ENCODE measurements at regions not wholly inside any gene's neighbourhood (a gene's known extent, or its start where the extent isn't known, plus 50 kb on each side); places are given as distances from the start of the nearest gene placed in this dataset.

GRCh38 chr14:26930576-26930975, 332.7 kb upstream of the NOVA1 start:
- intact Hi-C loops (cut with micrococcal nuclease) = no loop called here
- Mint-ChIP-seq H3K27ac (no peak overlapping the region), H3K27me3 (no peaks in the 10 kb centered on the region), H3K4me3 (no peak overlapping the region), H3K9me3 (peaks cover 13% of the 10 kb centered on the region), H3K4me1 (ENCODE audit: low read depth) (no peaks in the 10 kb centered on the region), H3K36me3 (ENCODE audit: low read depth) (no peaks in the 10 kb centered on the region)
- no peak for ATAC-seq
- DNase-seq = no peak
- ChIA-PET CTCF (interaction anchor here (1.4 kb wide), 1 partner anchor 94 kb away, joined by 3 read pairs; no protein-coding TSS in a partner anchor), POLR2A (no interaction called here)
- TF ChIP-seq CTCF (IDR thresholded peaks at IDR 0.05) = no peak

GRCh38 chr14:26932606-26933005, 334.8 kb upstream of the NOVA1 start:
- Mint-ChIP-seq H3K4me1 (ENCODE audit: low read depth) (no peaks in the 10 kb centered on the region), H3K9me3 (peaks cover 15% of the 10 kb centered on the region), H3K27me3 (no peaks in the 10 kb centered on the region), H3K4me3 (no peak overlapping the region), H3K27ac (no peak overlapping the region), H3K36me3 (ENCODE audit: low read depth) (no peaks in the 10 kb centered on the region)
- ChIA-PET CTCF (no interaction called here), POLR2A (no interaction called here)
- no peak for ATAC-seq
- DNase-seq = no peak
- intact Hi-C loops (cut with micrococcal nuclease) = no loop called here
- no peak for TF ChIP-seq CTCF (IDR thresholded peaks at IDR 0.05)

GRCh38 chr14:26933431-26933830, 335.6 kb upstream of the NOVA1 start:
- no peak for TF ChIP-seq CTCF (IDR thresholded peaks at IDR 0.05)
- ATAC-seq = no peak
- no peaks in the 10 kb centered on the region for H3K4me1 Mint-ChIP-seq (ENCODE audit: low read depth)
- no peaks in the 10 kb centered on the region for H3K27me3 Mint-ChIP-seq
- no peak overlapping the region for H3K4me3 Mint-ChIP-seq
- no peak overlapping the region for H3K27ac Mint-ChIP-seq
- DNase-seq = no peak
- CTCF ChIA-PET = no interaction called here
- intact Hi-C loops (cut with micrococcal nuclease) = no loop called here
- peaks cover 10% of the 10 kb centered on the region for H3K9me3 Mint-ChIP-seq
- POLR2A ChIA-PET = no interaction called here
- no peaks in the 10 kb centered on the region for H3K36me3 Mint-ChIP-seq (ENCODE audit: low read depth)

GRCh38 chr14:26934151-26934550, 336.3 kb upstream of the NOVA1 start:
- Mint-ChIP-seq H3K27ac (no peak overlapping the region), H3K36me3 (ENCODE audit: low read depth) (no peaks in the 10 kb centered on the region), H3K4me3 (no peak overlapping the region), H3K4me1 (ENCODE audit: low read depth) (no peaks in the 10 kb centered on the region), H3K9me3 (peaks cover 10% of the 10 kb centered on the region), H3K27me3 (no peaks in the 10 kb centered on the region)
- POLR2A ChIA-PET = no interaction called here
- DNase-seq (no peak), ATAC-seq (no peak)
- TF ChIP-seq CTCF (IDR thresholded peaks at IDR 0.05) = no peak
- intact Hi-C loops (cut with micrococcal nuclease) = no loop called here
- CTCF ChIA-PET = no interaction called here

GRCh38 chr14:26935733-26936132, 337.9 kb upstream of the NOVA1 start:
- TF ChIP-seq CTCF (IDR thresholded peaks at IDR 0.05) = no peak
- intact Hi-C loops (cut with micrococcal nuclease) = no loop called here
- Mint-ChIP-seq H3K36me3 (ENCODE audit: low read depth) (no peaks in the 10 kb centered on the region), H3K4me1 (ENCODE audit: low read depth) (no peaks in the 10 kb centered on the region), H3K27me3 (no peaks in the 10 kb centered on the region), H3K9me3 (peaks cover 14% of the 10 kb centered on the region), H3K4me3 (no peak overlapping the region), H3K27ac (no peak overlapping the region)
- ChIA-PET POLR2A (no interaction called here), CTCF (no interaction called here)
- no peak for ATAC-seq
- no peak for DNase-seq

Data from activated CD8-positive, alpha-beta T cell treated with anti-CD3 and anti-CD28 coated beads for 36 hours (primary cell).